NCI-H1105 (cell line): ENCODE measurements at regions not wholly inside any gene's neighbourhood (a gene's known extent, or its start where the extent isn't known, plus 50 kb on each side); places are given as distances from the start of the nearest gene placed in this dataset.
"Not testable (repeated sequence)": the region's sequence is repeated elsewhere in the genome, so short reads cannot be mapped to it uniquely, and the experiment has no call there.

Experiments
- DNase-seq: peaks from one replicate; lab custom pipeline; 2025; lab: John Stamatoyannopoulos, UW

GRCh38 chr18:4765401-4765800 lies 310.3 kb upstream of the DLGAP1 start:
- DNase-seq, result no peak

GRCh38 chr18:4762330-4762729 lies 307.2 kb upstream of the DLGAP1 start:
- DNase-seq, result no peak

GRCh38 chr18:4758980-4759379 lies 303.9 kb upstream of the DLGAP1 start:
- no peak for DNase-seq

GRCh38 chr18:4755848-4756247 lies 300.7 kb upstream of the DLGAP1 start:
- no peak for DNase-seq

GRCh38 chr18:4753151-4753550 lies 298.0 kb upstream of the DLGAP1 start:
- not testable (repeated sequence) for DNase-seq

- no peak for DNase-seq
Measured at GRCh38 chr18:4751523-4751922, 296.4 kb upstream of the DLGAP1 start.

- DNase-seq, result no peak
Measured at GRCh38 chr18:4750393-4751346, 295.6 kb upstream of the DLGAP1 start.

- DNase-seq, result no peak
Measured at GRCh38 chr18:4748975-4749374, 293.9 kb upstream of the DLGAP1 start.

GRCh38 chr18:4734903-4735302 lies 279.8 kb upstream of the DLGAP1 start:
- no peak for DNase-seq

GRCh38 chr18:4734021-4734420 lies 278.9 kb upstream of the DLGAP1 start:
- DNase-seq, result no peak

GRCh38 chr18:4721545-4721944 lies 266.4 kb upstream of the DLGAP1 start:
- no peak for DNase-seq

GRCh38 chr18:4720518-4720917 lies 265.4 kb upstream of the DLGAP1 start:
- no peak for DNase-seq

- DNase-seq, result no peak
Measured at GRCh38 chr18:4705894-4706293, 250.8 kb upstream of the DLGAP1 start.

GRCh38 chr18:4704781-4705180 lies 249.7 kb upstream of the DLGAP1 start:
- DNase-seq, result no peak

- DNase-seq, result no peak
Measured at GRCh38 chr18:4691836-4692235, 236.7 kb upstream of the DLGAP1 start.

GRCh38 chr18:4678685-4679084 lies 223.6 kb upstream of the DLGAP1 start:
- not testable (repeated sequence) for DNase-seq

GRCh38 chr18:4677006-4677405 lies 221.9 kb upstream of the DLGAP1 start:
- no peak for DNase-seq

GRCh38 chr18:4672162-4672561 lies 217.1 kb upstream of the DLGAP1 start:
- no peak for DNase-seq

GRCh38 chr18:4658804-4659203 lies 203.7 kb upstream of the DLGAP1 start:
- DNase-seq, result no peak

- DNase-seq, result no peak
Measured at GRCh38 chr18:4653418-4653817, 198.3 kb upstream of the DLGAP1 start.

- no peak for DNase-seq
Measured at GRCh38 chr18:4641771-4642368, 186.8 kb upstream of the DLGAP1 start.

- no peak for DNase-seq
Measured at GRCh38 chr18:4640349-4641012, 185.4 kb upstream of the DLGAP1 start.
